OCI-LY1 (cell line): ENCODE measurements at regions not wholly inside any gene's neighbourhood (a gene's known extent, or its start where the extent isn't known, plus 50 kb on each side); places are given as distances from the start of the nearest gene placed in this dataset.

Experiments
- H2AFZ ChIP-seq: fragments of 200-600 bp; sonication (generic), shearing (Covaris generic); 2 replicates; pipeline ENCODE4 v1.6.0; 2014; ENCODE audit warnings: antibody characterized with exemption, mild to moderate bottlenecking, low read length
- H3F3A ChIP-seq: fragments of 200-600 bp; sonication (generic), shearing (Covaris generic); 2 replicates; pipeline ENCODE4 v1.6.0; 2014; ENCODE audit warnings: mild to moderate bottlenecking, antibody characterized with exemption, low read length, moderate library complexity; ENCODE audit not compliant: insufficient read depth
- H3K27ac ChIP-seq: fragments of 200-600 bp; sonication (generic); 2 replicates; pipeline ENCODE4 v1.5.1; 2014; ENCODE audit warnings: low read length, mixed run types, mild to moderate bottlenecking, low read depth; ENCODE audit not compliant: poor library complexity, severe bottlenecking
- H3K27me3 ChIP-seq: fragments of 200-600 bp; sonication (generic); 2 replicates; pipeline ENCODE4 v1.6.0; 2014; ENCODE audit warnings: antibody characterized with exemption, mild to moderate bottlenecking, low read length, moderate library complexity; ENCODE audit not compliant: insufficient read depth
- H3K36me3 ChIP-seq: fragments of 200-600 bp; sonication (generic); 2 replicates; pipeline ENCODE4 v1.6.1; 2014; ENCODE audit warnings: mild to moderate bottlenecking, antibody characterized with exemption, low read length, moderate library complexity, mixed read lengths; ENCODE audit not compliant: insufficient read depth
- H3K4me1 ChIP-seq: fragments of 200-600 bp; sonication (generic); 2 replicates; pipeline ENCODE4 v1.5.1; 2014; ENCODE audit warnings: mild to moderate bottlenecking, low read length, moderate library complexity; ENCODE audit not compliant: insufficient read depth, severe bottlenecking
- H3K4me2 ChIP-seq: fragments of 200-600 bp; sonication (generic), shearing (Covaris generic); 2 replicates; pipeline ENCODE4 v1.6.1; 2014; ENCODE audit warnings: low read length
- H3K4me3 ChIP-seq: fragments of 200-600 bp; sonication (generic); 2 replicates; pipeline ENCODE4 v1.5.1; 2014; ENCODE audit warnings: low read length, low read depth, mild to moderate bottlenecking, mixed read lengths; ENCODE audit not compliant: poor library complexity, severe bottlenecking
- H3K79me2 ChIP-seq: fragments of 200-600 bp; shearing (Covaris generic); 2 replicates; pipeline ENCODE4 v1.6.1; 2016; ENCODE audit warnings: mixed run types, low read length, mixed read lengths; ENCODE audit not compliant: insufficient read depth
- H3K9ac ChIP-seq: fragments of 200-600 bp; sonication (generic), shearing (Covaris generic); 2 replicates; pipeline ENCODE4 v1.6.1; 2014; ENCODE audit warnings: mild to moderate bottlenecking, low read length, mixed read lengths
- H3K9me2 ChIP-seq: fragments of 200-600 bp; sonication (generic), shearing (Covaris generic); 2 replicates; pipeline ENCODE4 v1.6.1; 2014; ENCODE audit warnings: low read depth, mild to moderate bottlenecking, low read length, mixed read lengths
- H3K9me3 ChIP-seq: fragments of 200-600 bp; shearing (Covaris generic); 2 replicates; pipeline ENCODE4 v1.6.1; 2014; ENCODE audit warnings: low read length, mixed read lengths
- H4K20me1 ChIP-seq: fragments of 200-600 bp; sonication (generic), shearing (Covaris generic); 2 replicates; pipeline ENCODE4 v1.6.0; 2016; ENCODE audit warnings: mild to moderate bottlenecking, low read length; ENCODE audit not compliant: insufficient read depth
- EZH2 ChIP-seq: fragments of 200-600 bp; sonication (generic), shearing (Covaris generic); IDR thresholded peaks from 2 replicates; pipeline ENCODE4 v1.8.0; 2017; ENCODE audit warnings: borderline replicate concordance, mixed run types, mild to moderate bottlenecking, antibody characterized with exemption, low read length, moderate library complexity, mixed read lengths
- TF ChIP-seq, protein P1 (sequence below): fragments of 200-600 bp; sonication (generic), shearing (Covaris generic); IDR thresholded peaks from 2 replicates; pipeline ENCODE4 v1.5.1; 2017; ENCODE audit warnings: mild to moderate bottlenecking, antibody characterized with exemption, low read length, moderate library complexity, mixed read lengths

DNA sequence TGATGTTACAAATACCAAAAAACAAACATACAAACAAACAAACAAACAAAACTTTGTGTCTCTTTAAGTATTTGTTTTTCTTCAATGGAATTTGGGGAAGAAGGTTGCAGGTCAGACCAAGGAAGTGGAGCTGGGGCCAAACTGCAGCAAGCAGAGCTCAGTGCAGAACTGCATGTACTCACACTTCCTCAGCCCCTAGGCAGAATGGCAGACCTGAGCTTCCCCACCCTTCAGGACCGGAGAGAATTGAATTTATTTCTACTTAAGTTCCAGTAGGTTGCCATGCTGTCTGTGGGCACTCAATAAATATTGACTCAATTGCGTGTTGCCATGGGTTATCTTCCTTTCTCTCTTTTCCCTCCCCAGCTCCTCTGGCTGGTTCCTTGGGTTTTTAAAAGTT lies 173.6 kb downstream of the PTGER3 start:
- TF ChIP-seq, protein P1, sequence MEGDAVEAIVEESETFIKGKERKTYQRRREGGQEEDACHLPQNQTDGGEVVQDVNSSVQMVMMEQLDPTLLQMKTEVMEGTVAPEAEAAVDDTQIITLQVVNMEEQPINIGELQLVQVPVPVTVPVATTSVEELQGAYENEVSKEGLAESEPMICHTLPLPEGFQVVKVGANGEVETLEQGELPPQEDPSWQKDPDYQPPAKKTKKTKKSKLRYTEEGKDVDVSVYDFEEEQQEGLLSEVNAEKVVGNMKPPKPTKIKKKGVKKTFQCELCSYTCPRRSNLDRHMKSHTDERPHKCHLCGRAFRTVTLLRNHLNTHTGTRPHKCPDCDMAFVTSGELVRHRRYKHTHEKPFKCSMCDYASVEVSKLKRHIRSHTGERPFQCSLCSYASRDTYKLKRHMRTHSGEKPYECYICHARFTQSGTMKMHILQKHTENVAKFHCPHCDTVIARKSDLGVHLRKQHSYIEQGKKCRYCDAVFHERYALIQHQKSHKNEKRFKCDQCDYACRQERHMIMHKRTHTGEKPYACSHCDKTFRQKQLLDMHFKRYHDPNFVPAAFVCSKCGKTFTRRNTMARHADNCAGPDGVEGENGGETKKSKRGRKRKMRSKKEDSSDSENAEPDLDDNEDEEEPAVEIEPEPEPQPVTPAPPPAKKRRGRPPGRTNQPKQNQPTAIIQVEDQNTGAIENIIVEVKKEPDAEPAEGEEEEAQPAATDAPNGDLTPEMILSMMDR: no peak
- no peak for TF ChIP-seq EZH2
- Histone ChIP-seq H3K9me3 (no peaks in the 10 kb centered on the region), H3F3A (no peaks in the 10 kb centered on the region), H2AFZ (no peak overlapping the region), H3K4me3 (no peak overlapping the region), H3K4me2 (no peak overlapping the region), H3K9ac (no peak overlapping the region), H3K4me1 (no peaks in the 10 kb centered on the region), H3K79me2 (no peaks in the 10 kb centered on the region), H3K36me3 (no peaks in the 10 kb centered on the region), H3K9me2 (no peaks in the 10 kb centered on the region), H3K27me3 (no peaks in the 10 kb centered on the region), H3K27ac (no peak overlapping the region), H4K20me1 (no peaks in the 10 kb centered on the region)

DNA sequence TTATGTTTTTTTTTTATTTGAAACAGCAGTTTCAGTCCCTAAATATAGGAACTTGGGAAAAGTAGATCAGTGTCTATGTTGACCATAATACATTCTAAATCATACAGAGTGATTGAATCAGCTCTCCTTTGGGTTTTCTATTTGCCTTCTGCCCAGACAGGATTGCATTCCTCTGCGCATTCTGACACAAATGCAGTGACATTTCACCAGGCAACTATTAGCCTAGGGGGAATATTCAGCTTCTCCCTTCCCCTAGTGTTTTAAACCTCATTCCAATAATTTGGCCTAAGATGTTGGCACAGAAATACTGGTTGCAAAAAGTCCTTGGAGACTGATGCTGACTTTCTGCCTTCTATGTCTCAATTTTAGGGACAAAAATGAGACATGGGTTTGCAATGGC lies 172.8 kb downstream of the PTGER3 start:
- Histone ChIP-seq H3K4me3 (no peak overlapping the region), H3K79me2 (no peaks in the 10 kb centered on the region), H3F3A (no peaks in the 10 kb centered on the region), H3K4me1 (no peaks in the 10 kb centered on the region), H2AFZ (no peak overlapping the region), H3K27ac (no peak overlapping the region), H4K20me1 (no peaks in the 10 kb centered on the region), H3K9me2 (no peaks in the 10 kb centered on the region), H3K9ac (no peak overlapping the region), H3K27me3 (no peaks in the 10 kb centered on the region), H3K9me3 (no peaks in the 10 kb centered on the region), H3K4me2 (no peak overlapping the region), H3K36me3 (no peaks in the 10 kb centered on the region)
- TF ChIP-seq, protein P1: no peak
- TF ChIP-seq EZH2: no peak

- Histone ChIP-seq H3K4me1 (no peaks in the 10 kb centered on the region), H3K4me3 (no peak overlapping the region), H3K9me2 (no peaks in the 10 kb centered on the region), H3K9ac (no peak overlapping the region), H3K36me3 (no peaks in the 10 kb centered on the region), H4K20me1 (no peaks in the 10 kb centered on the region), H3K27me3 (no peaks in the 10 kb centered on the region), H3F3A (no peaks in the 10 kb centered on the region), H3K79me2 (no peaks in the 10 kb centered on the region), H3K9me3 (no peaks in the 10 kb centered on the region), H3K4me2 (no peak overlapping the region), H3K27ac (no peak overlapping the region), H2AFZ (no peak overlapping the region)
- no peak for TF ChIP-seq EZH2
- TF ChIP-seq, protein P1: no peak
Observed at GRCh38 chr1:70877343-70877742, 170.3 kb downstream of the PTGER3 start.
